Large intestine (tissue), 3 donors: ENCODE measurements at regions not wholly inside any gene's neighbourhood (a gene's known extent, or its start where the extent isn't known, plus 50 kb on each side); places are given as distances from the start of the nearest gene placed in this dataset.

Experiments
- DNase-seq, 2 donors: peaks; one replicate each; pipeline versions ENCODE4 v3.0.0 to v3.0.0-alpha.2; 2013
- H3K27ac ChIP-seq: one replicate; pipeline ENCODE4 v1.5.1; 2013; ENCODE audit warnings: low read length
- H3K27me3 ChIP-seq: 2 replicates; pipeline ENCODE4 v1.6.1; 2013; ENCODE audit warnings: low read length; ENCODE audit not compliant: control insufficient read depth, insufficient read depth
- H3K36me3 ChIP-seq: 2 replicates; pipeline ENCODE4 v1.6.1; 2013; ENCODE audit warnings: low read length; ENCODE audit not compliant: control insufficient read depth, insufficient read depth
- H3K4me1 ChIP-seq: one replicate; pipeline ENCODE4 v1.6.1; 2013; ENCODE audit warnings: low read length; ENCODE audit not compliant: control insufficient read depth, insufficient read depth
- H3K4me3 ChIP-seq: one replicate; pipeline ENCODE4 v1.5.1; 2013; ENCODE audit warnings: low read length
- H3K9me3 ChIP-seq: one replicate; pipeline ENCODE4 v1.6.1; 2013; ENCODE audit warnings: mild to moderate bottlenecking, low read depth, low read length, moderate library complexity; ENCODE audit not compliant: control insufficient read depth
- WGBS: methylation state at CpG from one replicate; pipeline ENCODE4 v1.1.5; 2013; ENCODE audit warnings: low lambda C conversion rate; ENCODE audit not compliant: insufficient coverage; 5-methylcytosine and 5-hydroxymethylcytosine counted together

GRCh38 chr12:87846045-87846444, 183.2 kb downstream of the C12orf50 start:
- H3K4me3 ChIP-seq, result no peak overlapping the region

GRCh38 chr12:87841935-87842334, 187.3 kb downstream of the C12orf50 start:
- no peaks in the 10 kb centered on the region for H3K36me3 ChIP-seq
- H3K9me3 ChIP-seq, result no peaks in the 10 kb centered on the region
- no peak overlapping the region for H3K4me3 ChIP-seq
- no peaks in the 10 kb centered on the region for H3K4me1 ChIP-seq
- no peaks in the 10 kb centered on the region for H3K27me3 ChIP-seq
- no peak overlapping the region for H3K27ac ChIP-seq
- DNase-seq, result no peak

More at GRCh38 chr12:87846045-87846444, 183.2 kb downstream of the C12orf50 start:
- Histone ChIP-seq H3K4me1 (no peaks in the 10 kb centered on the region), H3K27ac (no peak overlapping the region), H3K27me3 (no peaks in the 10 kb centered on the region), H3K9me3 (no peaks in the 10 kb centered on the region), H3K36me3 (no peaks in the 10 kb centered on the region)
- 100% methylated on average over 1 of the region's 2 CpGs for WGBS
- no peak for DNase-seq

GRCh38 chr12:87836190-87836589, 193.0 kb downstream of the C12orf50 start:
- H3K27me3 ChIP-seq, result no peaks in the 10 kb centered on the region
- H3K27ac ChIP-seq, result no peak overlapping the region
- DNase-seq, result no peak
- H3K4me3 ChIP-seq, result no peak overlapping the region
- no peaks in the 10 kb centered on the region for H3K9me3 ChIP-seq
- no peaks in the 10 kb centered on the region for H3K4me1 ChIP-seq
- no peaks in the 10 kb centered on the region for H3K36me3 ChIP-seq

GRCh38 chr12:87828382-87828973, 200.7 kb downstream of the C12orf50 start:
- H3K4me3 ChIP-seq, result no peak overlapping the region
- H3K27ac ChIP-seq, result no peak overlapping the region
- H3K4me1 ChIP-seq, result no peaks in the 10 kb centered on the region
- no peaks in the 10 kb centered on the region for H3K27me3 ChIP-seq
- H3K36me3 ChIP-seq, result no peaks in the 10 kb centered on the region
- no peaks in the 10 kb centered on the region for H3K9me3 ChIP-seq
- WGBS, result 100% methylated on average over 1 of the region's 6 CpGs
- DNase-seq, result no peak

GRCh38 chr12:87827638-87828264, 201.4 kb downstream of the C12orf50 start:
- no peak overlapping the region for H3K4me3 ChIP-seq
- no peaks in the 10 kb centered on the region for H3K27me3 ChIP-seq
- no peaks in the 10 kb centered on the region for H3K36me3 ChIP-seq
- 36% methylated on average over 2 of the region's 2 CpGs for WGBS
- H3K4me1 ChIP-seq, result no peaks in the 10 kb centered on the region
- no peak overlapping the region for H3K27ac ChIP-seq
- no peaks in the 10 kb centered on the region for H3K9me3 ChIP-seq
- DNase-seq, result no peak

- no peak for DNase-seq
- no peak overlapping the region for H3K4me3 ChIP-seq
- H3K36me3 ChIP-seq, result no peaks in the 10 kb centered on the region
- H3K27me3 ChIP-seq, result no peaks in the 10 kb centered on the region
- no peaks in the 10 kb centered on the region for H3K9me3 ChIP-seq
- H3K4me1 ChIP-seq, result no peaks in the 10 kb centered on the region
- WGBS, result 100% methylated on average over 1 of the region's 1 CpG
- no peak overlapping the region for H3K27ac ChIP-seq
Observed at GRCh38 chr12:87822923-87823322, 206.3 kb downstream of the C12orf50 start.

- Histone ChIP-seq H3K36me3 (no peaks in the 10 kb centered on the region), H3K27me3 (no peaks in the 10 kb centered on the region), H3K4me3 (no peak overlapping the region), H3K9me3 (no peaks in the 10 kb centered on the region), H3K27ac (no peak overlapping the region), H3K4me1 (no peaks in the 10 kb centered on the region)
- DNase-seq, result no peak
- WGBS, result 75% methylated on average over 3 of the region's 6 CpGs
Observed at GRCh38 chr12:87820524-87821202, 208.5 kb downstream of the C12orf50 start.

GRCh38 chr12:87818441-87818840, 210.8 kb downstream of the C12orf50 start:
- no peak overlapping the region for H3K4me3 ChIP-seq
- H3K36me3 ChIP-seq, result no peaks in the 10 kb centered on the region
- H3K27me3 ChIP-seq, result no peaks in the 10 kb centered on the region
- no peak for DNase-seq
- no peaks in the 10 kb centered on the region for H3K9me3 ChIP-seq
- no peak overlapping the region for H3K27ac ChIP-seq
- no peaks in the 10 kb centered on the region for H3K4me1 ChIP-seq

- H3K36me3 ChIP-seq, result no peaks in the 10 kb centered on the region
- peak overlapping the region; percentile 56 for H3K27ac ChIP-seq
- no peaks in the 10 kb centered on the region for H3K27me3 ChIP-seq
- 80% methylated on average over 1 of the region's 6 CpGs for WGBS
- H3K4me1 ChIP-seq, result peaks cover 5% of the 10 kb centered on the region
- H3K4me3 ChIP-seq, result no peak overlapping the region
- DNase-seq, result peak; percentile 54 to 80
- no peaks in the 10 kb centered on the region for H3K9me3 ChIP-seq
Observed at GRCh38 chr12:87815771-87816585, 213.2 kb downstream of the C12orf50 start.

- no peak overlapping the region for H3K27ac ChIP-seq
- H3K36me3 ChIP-seq, result no peaks in the 10 kb centered on the region
- H3K4me3 ChIP-seq, result no peak overlapping the region
- no peak for DNase-seq
- no CpG with 5 or more reads among the region's 2 CpGs for WGBS
- no peaks in the 10 kb centered on the region for H3K27me3 ChIP-seq
- peaks cover 7% of the 10 kb centered on the region for H3K4me1 ChIP-seq
- no peaks in the 10 kb centered on the region for H3K9me3 ChIP-seq
Observed at GRCh38 chr12:87814625-87815024, 214.6 kb downstream of the C12orf50 start.
